ENCODE measurements at regions not wholly inside any gene's neighbourhood (a gene's known extent, or its start where the extent isn't known, plus 50 kb on each side); places are given as distances from the start of the nearest gene placed in this dataset.

GRCh38 chr2:60350791-60351190 is 202.7 kb downstream of the BCL11A start:
- H2AFZ ChIP-seq (ENCODE audit: control insufficient read depth, low read depth, low read length), result peak overlapping the region; percentile 88; the same call in 1 of the 2 replicates
- no peak overlapping the region; the same call in 1 of the 2 replicates for H3K9ac ChIP-seq (ENCODE audit: control insufficient read depth, insufficient read depth, low read length)
- intact Hi-C loops (cut with micrococcal nuclease; ENCODE audit: unreplicated experiment) (loop anchor here (5.0 kb wide), 1 partner anchor 197 kb away; no protein-coding TSS in a partner anchor), in situ Hi-C loops (cut with MboI) (no loop called here)
- POLR2A ChIA-PET, result no interaction called here
- 0% methylated on average over 4 of the region's 4 CpGs for WGBS (ENCODE audit: insufficient coverage, insufficient replicate concordance, low lambda C conversion rate, missing lambda C conversion rate)
- no peaks in the 10 kb centered on the region for H3K27me3 ChIP-seq (replicated peaks in 1 of 2; ENCODE audit: control insufficient read depth in 2 of 2, insufficient read depth in 2 of 2, low read length in 1 of 2)
- H4K20me1 ChIP-seq (ENCODE audit: control insufficient read depth, insufficient read depth), result no peaks in the 10 kb centered on the region
- CTCF ChIA-PET, result interaction anchor here (0.8 to 1.4 kb wide), 4 partner anchors 9 to 200 kb away, joined by 3 to 4 read pairs (median 4); no protein-coding TSS in a partner anchor
- ATAC-seq (peak; percentile 15), DNase-seq (ENCODE audit: low read depth, low spot score) (no peak), FAIRE-seq (no peak)
- SMC1A ChIA-PET (ENCODE audit: uncharacterized antibody, unreplicated experiment), result interaction anchor here (1.0 to 2.0 kb wide), 3 partner anchors 9 to 89 kb away, joined by 3 to 6 read pairs (median 6); no protein-coding TSS in a partner anchor
- peaks cover 56% of the 10 kb centered on the region for H3K4me1 ChIP-seq (ENCODE audit: control insufficient read depth, insufficient read depth, low read length)
- H3K27ac ChIP-seq (ENCODE audit: control insufficient read depth, insufficient read depth), result peak overlapping the region; percentile 99
- H3K4me3 ChIP-seq, result no peak overlapping the region
- BruUV-seq (replicated peaks), result no TSS peak
- no peaks in the 10 kb centered on the region for H3K36me3 ChIP-seq (ENCODE audit: control insufficient read depth in 2 of 2, insufficient read depth in 2 of 2, low read length in 1 of 2)
- RAD21 ChIA-PET (ENCODE audit: unreplicated experiment), result interaction anchor here (1.0 kb wide), 1 partner anchor 38 kb away, joined by 3 read pairs; no protein-coding TSS in a partner anchor
- no peaks in the 10 kb centered on the region; the same call in 1 of the 3 replicates for H3K9me3 ChIP-seq (replicated peaks; ENCODE audit: control insufficient read depth, insufficient read depth, low read length)
- H3K4me2 ChIP-seq (ENCODE audit: control insufficient read depth, insufficient read depth), result peak overlapping the region; percentile 84
- peaks cover 1% of the 10 kb centered on the region; the same call in 1 of the 2 replicates for H3K79me2 ChIP-seq (ENCODE audit: control insufficient read depth, insufficient read depth, low read length)
- no peak for TF ChIP-seq BCL3 (IDR thresholded peaks at IDR 0.05; ENCODE audit: borderline replicate concordance, insufficient read depth, low read depth, low read length, poor library complexity, severe bottlenecking)
- TF ChIP-seq USF1 (IDR thresholded peaks at IDR 0.05; ENCODE audit: borderline replicate concordance, extremely low read length, insufficient read depth, low read depth, low read length), result peak; percentile 31
- no peak for TF ChIP-seq ZNF622 (IDR thresholded peaks at IDR 0.05)
- TF ChIP-seq POLR2A (IDR thresholded peaks at IDR 0.05; ENCODE audit: low read depth, low read length), result no peak
- TF ChIP-seq ATF3 (IDR thresholded peaks at IDR 0.05; ENCODE audit: borderline replicate concordance, extremely low read depth, low read depth, low read length), result no peak
- no peak for TF ChIP-seq YY1 (IDR thresholded peaks at IDR 0.05; ENCODE audit: low read depth, low read length)
- TF ChIP-seq ZNF687 (IDR thresholded peaks at IDR 0.05), result peak; percentile 54
- TF ChIP-seq SIN3A (IDR thresholded peaks at IDR 0.05; ENCODE audit: low read depth, low read length), result no peak
- no peak for TF ChIP-seq KAT2A (conservative IDR thresholded peaks at IDR 0.05; ENCODE audit: control insufficient read depth, low read depth, low read length)
- TF ChIP-seq NR2C2 (IDR thresholded peaks at IDR 0.05; ENCODE audit: borderline replicate concordance, control insufficient read depth, insufficient read length, low read depth), result no peak
- no peak for TF ChIP-seq BCLAF1 (IDR thresholded peaks at IDR 0.05)
- no peak for TF ChIP-seq SMC3 (IDR thresholded peaks at IDR 0.05; ENCODE audit: borderline replicate concordance, low read length)
- 0 out of 2 replicates have a peak, but pooled peaks have one; percentile 52 for TF ChIP-seq IRF4 (IDR thresholded peaks at IDR 0.05; ENCODE audit: low read depth, low read length)
- TF ChIP-seq SMAD1 (IDR thresholded peaks at IDR 0.05; ENCODE audit: low read depth, partially characterized antibody), result no peak

Measured in GM12878 (cell line).